MCF 10A (cell line): ENCODE measurements at regions not wholly inside any gene's neighbourhood (a gene's known extent, or its start where the extent isn't known, plus 50 kb on each side); places are given as distances from the start of the nearest gene placed in this dataset.

Source experiments
- BruUV-seq: library from RNA; stranded (reverse); fragments of 400-500 nt; replicated peaks from 2 replicates; lab custom pipeline; 2021; lab: Mats Ljungman, UMichigan
- CTCF ChIA-PET: fragments of 300-600 bp; sonication (Branson Sonifier 250); formaldehyde crosslinking; extraction: SDS; loops from one replicate; lab custom pipeline; 2021; ENCODE audit warnings: antibody characterized with exemption, inconsistent platforms; lab: Yijun Ruan, JAX
- POLR2A ChIA-PET: fragments of 300-600, 350-650 bp; sonication (Branson Sonifier 250); formaldehyde crosslinking; extraction: SDS; loops from one replicate; lab custom pipeline; 2020; ENCODE audit warnings: antibody characterized with exemption, inconsistent platforms; lab: Yijun Ruan, JAX
- DNase-seq: peaks from one replicate; pipeline ENCODE4 v3.0.0-alpha.2; 2018; ENCODE audit not compliant: unreplicated experiment
- H3K27ac Mint-ChIP-seq: one replicate; pipeline ENCODE4 v1.8.0; 2022; ENCODE audit warnings: mild to moderate bottlenecking, low read depth, mixed read lengths; ENCODE audit not compliant: unreplicated experiment
- H3K27me3 Mint-ChIP-seq: one replicate; pipeline ENCODE4 v1.8.0; 2022; ENCODE audit warnings: mixed read lengths; ENCODE audit not compliant: insufficient read depth, unreplicated experiment
- H3K36me3 Mint-ChIP-seq: one replicate; pipeline ENCODE4 v1.8.0; 2022; ENCODE audit warnings: mild to moderate bottlenecking, moderate library complexity, mixed read lengths; ENCODE audit not compliant: insufficient read depth, unreplicated experiment
- H3K4me1 Mint-ChIP-seq: one replicate; pipeline ENCODE4 v1.8.0; 2022; ENCODE audit warnings: mixed read lengths; ENCODE audit not compliant: insufficient read depth, unreplicated experiment
- H3K4me3 Mint-ChIP-seq: one replicate; pipeline ENCODE4 v1.8.0; 2022; ENCODE audit warnings: mild to moderate bottlenecking, moderate library complexity, mixed read lengths; ENCODE audit not compliant: unreplicated experiment
- H3K9me3 Mint-ChIP-seq: one replicate; pipeline ENCODE4 v1.8.0; 2022; ENCODE audit warnings: mixed read lengths; ENCODE audit not compliant: unreplicated experiment
- intact Hi-C: fragments of 100-400 bp; cut with micrococcal nuclease; formaldehyde crosslinking; loops from 2 replicates; pipeline ENCODE4 v1.14.1; 2022
- TF ChIP-seq, protein P1 (sequence below): fragments of 200-600 bp; IDR thresholded peaks from one replicate; pipeline ENCODE4 v1.8.0; 2022; ENCODE audit warnings: antibody characterized with exemption, mild to moderate bottlenecking; ENCODE audit not compliant: unreplicated experiment

DNA sequence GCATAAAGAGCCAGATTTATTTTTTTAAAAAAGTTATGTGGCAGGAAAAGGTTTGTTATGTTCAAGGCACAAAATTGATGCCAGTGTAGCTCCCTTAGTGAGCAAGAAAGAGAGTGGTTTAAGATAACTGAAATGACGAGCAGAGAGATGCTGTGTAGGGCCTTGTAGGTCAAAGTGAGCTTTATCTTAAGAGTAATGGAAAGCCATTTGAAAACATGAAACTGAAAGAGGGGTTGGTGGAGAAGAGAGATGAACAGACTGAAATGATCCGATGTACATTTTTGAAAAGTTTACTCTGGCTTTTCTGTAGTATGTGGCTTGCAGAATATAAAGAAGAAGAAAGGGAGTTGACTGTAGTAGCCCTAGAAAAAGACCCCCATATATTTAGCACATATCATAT, 383.6 kb downstream of the PLA2G4A start:
- no peaks in the 10 kb centered on the region for H3K4me1 Mint-ChIP-seq
- peaks cover 8% of the 10 kb centered on the region for H3K9me3 Mint-ChIP-seq
- no TSS peak for BruUV-seq
- POLR2A ChIA-PET = no interaction called here
- DNase-seq = no peak
- H3K4me3 Mint-ChIP-seq = no peak overlapping the region
- CTCF ChIA-PET = interaction anchor here (0.7 kb wide), 1 partner anchor 134 kb away, joined by 3 read pairs; no protein-coding TSS in a partner anchor
- peaks cover 6% of the 10 kb centered on the region for H3K36me3 Mint-ChIP-seq
- TF ChIP-seq, protein P1, sequence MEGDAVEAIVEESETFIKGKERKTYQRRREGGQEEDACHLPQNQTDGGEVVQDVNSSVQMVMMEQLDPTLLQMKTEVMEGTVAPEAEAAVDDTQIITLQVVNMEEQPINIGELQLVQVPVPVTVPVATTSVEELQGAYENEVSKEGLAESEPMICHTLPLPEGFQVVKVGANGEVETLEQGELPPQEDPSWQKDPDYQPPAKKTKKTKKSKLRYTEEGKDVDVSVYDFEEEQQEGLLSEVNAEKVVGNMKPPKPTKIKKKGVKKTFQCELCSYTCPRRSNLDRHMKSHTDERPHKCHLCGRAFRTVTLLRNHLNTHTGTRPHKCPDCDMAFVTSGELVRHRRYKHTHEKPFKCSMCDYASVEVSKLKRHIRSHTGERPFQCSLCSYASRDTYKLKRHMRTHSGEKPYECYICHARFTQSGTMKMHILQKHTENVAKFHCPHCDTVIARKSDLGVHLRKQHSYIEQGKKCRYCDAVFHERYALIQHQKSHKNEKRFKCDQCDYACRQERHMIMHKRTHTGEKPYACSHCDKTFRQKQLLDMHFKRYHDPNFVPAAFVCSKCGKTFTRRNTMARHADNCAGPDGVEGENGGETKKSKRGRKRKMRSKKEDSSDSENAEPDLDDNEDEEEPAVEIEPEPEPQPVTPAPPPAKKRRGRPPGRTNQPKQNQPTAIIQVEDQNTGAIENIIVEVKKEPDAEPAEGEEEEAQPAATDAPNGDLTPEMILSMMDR = no peak
- H3K27me3 Mint-ChIP-seq = no peaks in the 10 kb centered on the region
- H3K27ac Mint-ChIP-seq = no peak overlapping the region
- intact Hi-C loops = no loop called here

DNA sequence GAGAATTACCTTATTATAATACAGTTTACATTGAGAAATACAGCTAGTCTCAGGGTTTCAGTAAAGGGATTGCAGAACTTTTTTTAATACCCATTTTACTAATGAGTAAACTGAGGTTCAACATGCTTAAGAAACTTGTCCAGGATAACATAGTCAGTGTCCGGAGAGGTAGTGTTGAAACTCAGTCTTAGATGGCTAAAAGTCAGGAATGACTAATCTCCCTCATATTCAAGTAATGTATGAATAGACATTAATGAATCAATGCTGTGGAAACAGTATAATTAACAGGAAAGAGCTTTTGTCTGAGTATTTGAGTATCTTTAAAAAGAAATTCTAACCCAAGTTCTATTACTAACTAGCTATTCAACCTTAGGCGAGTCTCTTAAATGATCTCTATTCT, 397.6 kb downstream of the PLA2G4A start:
- Mint-ChIP-seq H3K4me3 (no peak overlapping the region), H3K36me3 (no peaks in the 10 kb centered on the region), H3K4me1 (no peaks in the 10 kb centered on the region), H3K27ac (no peak overlapping the region), H3K9me3 (no peaks in the 10 kb centered on the region), H3K27me3 (no peaks in the 10 kb centered on the region)
- CTCF ChIA-PET = interaction anchor here (0.6 kb wide), 1 partner anchor 29 kb away, joined by 3 read pairs; no protein-coding TSS in a partner anchor
- peak; percentile 30 for DNase-seq
- TF ChIP-seq, protein P1 = no peak
- no TSS peak for BruUV-seq
- intact Hi-C loops = no loop called here
- POLR2A ChIA-PET = interaction anchor here (1.1 kb wide), 1 partner anchor 10 kb away, joined by 3 read pairs; no protein-coding TSS in a partner anchor

DNA sequence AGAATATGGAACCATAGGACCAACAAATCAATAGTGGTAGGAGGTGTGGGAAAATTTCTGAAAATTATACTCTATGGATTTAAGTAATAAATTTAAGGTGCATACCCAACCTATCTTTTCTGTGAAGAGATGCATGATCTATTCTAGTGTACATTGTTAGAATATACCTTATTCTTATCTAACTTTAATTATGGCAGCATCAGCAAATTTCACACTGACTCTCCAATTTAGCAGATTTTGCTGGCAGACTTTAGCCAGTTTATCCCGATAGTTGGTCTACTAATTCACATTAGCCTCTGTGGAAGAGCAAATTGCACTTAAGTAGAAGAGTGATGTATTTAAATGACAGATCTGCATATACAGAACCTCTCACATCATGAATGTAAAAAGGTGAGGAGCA, 400.0 kb downstream of the PLA2G4A start:
- Mint-ChIP-seq H3K36me3 (no peaks in the 10 kb centered on the region), H3K27me3 (no peaks in the 10 kb centered on the region), H3K27ac (no peak overlapping the region), H3K4me3 (no peak overlapping the region), H3K4me1 (no peaks in the 10 kb centered on the region), H3K9me3 (no peaks in the 10 kb centered on the region)
- no TSS peak for BruUV-seq
- no peak for DNase-seq
- CTCF ChIA-PET = interaction anchor here (0.6 kb wide), 1 partner anchor 53 kb away, joined by 5 read pairs; no protein-coding TSS in a partner anchor
- POLR2A ChIA-PET = no interaction called here
- TF ChIP-seq, protein P1 = no peak
- intact Hi-C loops = no loop called here

DNA sequence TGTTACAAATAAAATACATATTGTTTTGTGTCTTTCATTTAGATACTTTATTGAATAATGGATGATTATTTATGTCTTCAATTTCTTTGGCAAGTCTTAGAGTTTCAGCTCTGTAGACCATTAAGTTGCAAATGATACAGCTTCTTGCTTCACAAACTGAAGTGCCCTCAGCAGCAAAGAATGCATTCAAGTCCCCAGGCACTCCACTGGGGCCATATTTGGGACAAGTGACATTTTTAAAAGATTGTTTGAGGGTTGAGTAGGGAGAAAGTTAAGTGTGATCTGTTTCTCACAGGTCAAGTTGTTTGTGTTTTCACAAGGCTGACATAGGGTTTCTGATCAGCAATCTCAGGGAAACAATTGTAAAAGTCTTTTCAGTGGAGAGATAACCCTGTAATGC, 400.7 kb downstream of the PLA2G4A start:
- H3K9me3 Mint-ChIP-seq = no peaks in the 10 kb centered on the region
- H3K27me3 Mint-ChIP-seq = no peaks in the 10 kb centered on the region
- CTCF ChIA-PET = no interaction called here
- TF ChIP-seq, protein P1 = no peak
- H3K36me3 Mint-ChIP-seq = no peaks in the 10 kb centered on the region
- no peak for DNase-seq
- intact Hi-C loops = no loop called here
- no TSS peak for BruUV-seq
- no peaks in the 10 kb centered on the region for H3K4me1 Mint-ChIP-seq
- H3K27ac Mint-ChIP-seq = no peak overlapping the region
- no peak overlapping the region for H3K4me3 Mint-ChIP-seq
- POLR2A ChIA-PET = no interaction called here
